Heart left ventricle (tissue), 13 donors: ENCODE measurements at regions not wholly inside any gene's neighbourhood (a gene's known extent, or its start where the extent isn't known, plus 50 kb on each side); places are given as distances from the start of the nearest gene placed in this dataset.
"Not testable (repeated sequence)": the region's sequence is repeated elsewhere in the genome, so short reads cannot be mapped to it uniquely, and the experiment has no call there.

ENCODE experiments used
- POLR2A ChIP-seq, 2 donors: fragments of 450-650 bp; IDR thresholded peaks; one replicate each; pipeline ENCODE4 v1.6.1; 2017; ENCODE audit warnings: antibody characterized with exemption in 2 of 2, mild to moderate bottlenecking in 2 of 2, moderate library complexity in 2 of 2
- TF ChIP-seq, protein P1 (sequence below), 12 donors: fragments of 200-600 bp; sonication (generic) in 4 of 12; IDR thresholded peaks; one replicate each; pipeline versions ENCODE4 v1.5.0 to v1.8.0; 2018 to 2022; ENCODE audit warnings: antibody characterized with exemption in 12 of 12, mild to moderate bottlenecking in 5 of 12
- donor health status: ischemic (EF 13 %, LVEDD 7.1; RV severe dilation, severe dysfunction).
- donor health status: DM: no; HTN: yes; CAD: no.
- donor health status: DM: no; HTN: no; CAD: no.
- donor health status: ischemic (EF 25% LVEDD 6.9; RV normal size, moderate dysfunction).
- donor health status: ischemic (EF 25% LVEDD 5.7; RV mildly dilated, moderate dysfunction).
- donor health status: ischemic (EF 35%, LVEDD 5.7; RV mildly dilated, moderate dysfunction).
- donor health status: nonischemic (EF 11% LVEDD 7.7; RV severe dilation, severe dysfunction).
- donor health status: DM: yes; HTN: yes; CAD: no.
- donor health status: PGD.
- donor health status: ischemic (EF 29% LVEDD 5.4; RV normal size, mild dysfunction).
- donor health status: nonischemic (EF 23%, LVEDD 6.1; RV moderate dilation, normal function).

- TF ChIP-seq, protein P1, sequence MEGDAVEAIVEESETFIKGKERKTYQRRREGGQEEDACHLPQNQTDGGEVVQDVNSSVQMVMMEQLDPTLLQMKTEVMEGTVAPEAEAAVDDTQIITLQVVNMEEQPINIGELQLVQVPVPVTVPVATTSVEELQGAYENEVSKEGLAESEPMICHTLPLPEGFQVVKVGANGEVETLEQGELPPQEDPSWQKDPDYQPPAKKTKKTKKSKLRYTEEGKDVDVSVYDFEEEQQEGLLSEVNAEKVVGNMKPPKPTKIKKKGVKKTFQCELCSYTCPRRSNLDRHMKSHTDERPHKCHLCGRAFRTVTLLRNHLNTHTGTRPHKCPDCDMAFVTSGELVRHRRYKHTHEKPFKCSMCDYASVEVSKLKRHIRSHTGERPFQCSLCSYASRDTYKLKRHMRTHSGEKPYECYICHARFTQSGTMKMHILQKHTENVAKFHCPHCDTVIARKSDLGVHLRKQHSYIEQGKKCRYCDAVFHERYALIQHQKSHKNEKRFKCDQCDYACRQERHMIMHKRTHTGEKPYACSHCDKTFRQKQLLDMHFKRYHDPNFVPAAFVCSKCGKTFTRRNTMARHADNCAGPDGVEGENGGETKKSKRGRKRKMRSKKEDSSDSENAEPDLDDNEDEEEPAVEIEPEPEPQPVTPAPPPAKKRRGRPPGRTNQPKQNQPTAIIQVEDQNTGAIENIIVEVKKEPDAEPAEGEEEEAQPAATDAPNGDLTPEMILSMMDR (IDR thresholded peaks at IDR 0.05), result not testable (repeated sequence)
- TF ChIP-seq POLR2A (IDR thresholded peaks at IDR 0.05), result not testable (repeated sequence)
Measured at GRCh38 chr4:9537101-9537500, 92.9 kb downstream of the DEFB131A start.
